Osteoblast (primary cell): ENCODE measurements at regions not wholly inside any gene's neighbourhood (a gene's known extent, or its start where the extent isn't known, plus 50 kb on each side); places are given as distances from the start of the nearest gene placed in this dataset.

Experiments used
- DNase-seq: peaks from one replicate; pipeline ENCODE4 v3.0.0; 2011; ENCODE audit warnings: low spot score, mixed read lengths; ENCODE audit not compliant: insufficient read length; ENCODE audit errors: missing footprints
- H2AFZ ChIP-seq: 2 replicates; pipeline ENCODE4 v1.6.0; 2011; ENCODE audit warnings: mild to moderate bottlenecking, low read length
- H3K27ac ChIP-seq: 2 replicates; pipeline ENCODE4 v1.5.1; 2011; ENCODE audit warnings: mild to moderate bottlenecking, low read depth, low read length, moderate library complexity
- H3K27me3 ChIP-seq: 2 replicates; pipeline ENCODE4 v1.6.0; 2012; ENCODE audit warnings: mild to moderate bottlenecking, control low read depth, inconsistent platforms, low read length, moderate library complexity; ENCODE audit not compliant: insufficient read depth
- H3K36me3 ChIP-seq: 2 replicates; pipeline ENCODE4 v1.5.1; 2011; ENCODE audit warnings: mild to moderate bottlenecking, low read length, control low read depth, moderate library complexity; ENCODE audit not compliant: insufficient read depth
- H3K4me1 ChIP-seq: 2 replicates; pipeline ENCODE4 v1.5.1; 2011; ENCODE audit warnings: mild to moderate bottlenecking, low read length, control low read depth, moderate library complexity; ENCODE audit not compliant: insufficient read depth
- H3K4me2 ChIP-seq: 2 replicates; pipeline ENCODE4 v1.6.0; 2011; ENCODE audit warnings: mild to moderate bottlenecking, low read length; ENCODE audit not compliant: insufficient read depth
- H3K4me3 ChIP-seq: fragments of 200-600 bp; sonication (generic); 3 replicates; pipeline ENCODE4 v1.5.1; 2012; ENCODE audit warnings: mild to moderate bottlenecking, low read length, inconsistent platforms; ENCODE audit not compliant: insufficient read depth
- H3K79me2 ChIP-seq: 2 replicates; pipeline ENCODE4 v1.6.0; 2012; ENCODE audit warnings: mild to moderate bottlenecking, low read length, control low read depth, inconsistent platforms; ENCODE audit not compliant: insufficient read depth
- H3K9me3 ChIP-seq: 2 replicates; pipeline ENCODE4 v1.5.1; 2011; ENCODE audit warnings: low read depth, low read length, control low read depth
- H4K20me1 ChIP-seq: 2 replicates; pipeline ENCODE4 v1.6.0; 2012; ENCODE audit warnings: mild to moderate bottlenecking, low read length, control low read depth; ENCODE audit not compliant: insufficient read depth
- CTCF ChIP-seq: IDR thresholded peaks from 2 replicates; pipeline ENCODE4 v1.5.1; 2011; ENCODE audit warnings: mild to moderate bottlenecking, low read depth, low read length, moderate library complexity; ENCODE audit errors: extremely low read depth

GRCh38 chr20:12036142-12036541 lies 118.4 kb downstream of the BTBD3 start:
- H3K27ac ChIP-seq, result no peak overlapping the region
- no peak for TF ChIP-seq CTCF
- DNase-seq, result no peak
- no peaks in the 10 kb centered on the region for H3K79me2 ChIP-seq
- no peaks in the 10 kb centered on the region for H3K27me3 ChIP-seq
- no peaks in the 10 kb centered on the region for H4K20me1 ChIP-seq
- no peaks in the 10 kb centered on the region for H3K4me1 ChIP-seq
- no peak overlapping the region for H3K4me2 ChIP-seq
- no peaks in the 10 kb centered on the region for H3K36me3 ChIP-seq
- no peaks in the 10 kb centered on the region for H3K9me3 ChIP-seq
- H2AFZ ChIP-seq, result no peak overlapping the region
- H3K4me3 ChIP-seq, result no peak overlapping the region

GRCh38 chr20:12037521-12037920 lies 119.8 kb downstream of the BTBD3 start:
- H3K9me3 ChIP-seq, result no peaks in the 10 kb centered on the region
- no peaks in the 10 kb centered on the region for H3K79me2 ChIP-seq
- no peaks in the 10 kb centered on the region for H3K36me3 ChIP-seq
- no peaks in the 10 kb centered on the region for H3K27me3 ChIP-seq
- no peak overlapping the region for H3K4me3 ChIP-seq
- no peak for TF ChIP-seq CTCF
- no peak for DNase-seq
- H3K27ac ChIP-seq, result no peak overlapping the region
- no peak overlapping the region for H3K4me2 ChIP-seq
- no peaks in the 10 kb centered on the region for H4K20me1 ChIP-seq
- no peak overlapping the region for H2AFZ ChIP-seq
- H3K4me1 ChIP-seq, result no peaks in the 10 kb centered on the region

GRCh38 chr20:12040261-12040660 lies 122.6 kb downstream of the BTBD3 start:
- no peak for TF ChIP-seq CTCF
- no peaks in the 10 kb centered on the region for H3K9me3 ChIP-seq
- DNase-seq, result no peak
- H3K27ac ChIP-seq, result no peak overlapping the region
- peak overlapping the region; percentile 56 for H2AFZ ChIP-seq
- H3K4me1 ChIP-seq, result no peaks in the 10 kb centered on the region
- no peaks in the 10 kb centered on the region for H3K36me3 ChIP-seq
- H3K27me3 ChIP-seq, result no peaks in the 10 kb centered on the region
- H4K20me1 ChIP-seq, result no peaks in the 10 kb centered on the region
- no peak overlapping the region for H3K4me2 ChIP-seq
- H3K79me2 ChIP-seq, result no peaks in the 10 kb centered on the region
- no peak overlapping the region for H3K4me3 ChIP-seq

GRCh38 chr20:12044969-12045368 lies 127.3 kb downstream of the BTBD3 start:
- no peaks in the 10 kb centered on the region for H3K79me2 ChIP-seq
- no peak overlapping the region for H3K27ac ChIP-seq
- H3K27me3 ChIP-seq, result no peaks in the 10 kb centered on the region
- no peak overlapping the region for H2AFZ ChIP-seq
- DNase-seq, result no peak
- no peaks in the 10 kb centered on the region for H4K20me1 ChIP-seq
- H3K4me2 ChIP-seq, result no peak overlapping the region
- no peaks in the 10 kb centered on the region for H3K36me3 ChIP-seq
- TF ChIP-seq CTCF, result no peak
- no peak overlapping the region for H3K4me3 ChIP-seq
- H3K9me3 ChIP-seq, result no peaks in the 10 kb centered on the region
- H3K4me1 ChIP-seq, result no peaks in the 10 kb centered on the region
